Activated CD8-positive, alpha-beta memory T cell treated with anti-CD3 and anti-CD28 coated beads for 24 hours (primary cell): ENCODE measurements at regions not wholly inside any gene's neighbourhood (a gene's known extent, or its start where the extent isn't known, plus 50 kb on each side); places are given as distances from the start of the nearest gene placed in this dataset.
"Not testable (repeated sequence)": the region's sequence is repeated elsewhere in the genome, so short reads cannot be mapped to it uniquely, and the experiment has no call there.

ENCODE experiments used
- DNase-seq: peaks from one replicate; pipeline ENCODE4 v3.0.0-alpha.2; 2020

- no peak for DNase-seq
These were observed 133.1 kb downstream of the COPS8 start for GRCh38 chr2:237218756-237219155.

GRCh38 chr2:237219826-237220225, 134.1 kb downstream of the COPS8 start:
- DNase-seq, result no peak

- DNase-seq, result no peak
These were observed 135.8 kb downstream of the COPS8 start for GRCh38 chr2:237221443-237221842.

GRCh38 chr2:237222178-237222577, 136.5 kb downstream of the COPS8 start:
- no peak for DNase-seq

GRCh38 chr2:237222601-237223041, 136.9 kb downstream of the COPS8 start:
- DNase-seq, result no peak

- no peak for DNase-seq
These were observed 137.6 kb downstream of the COPS8 start for GRCh38 chr2:237223201-237223861.

GRCh38 chr2:237227190-237227589, 141.5 kb downstream of the COPS8 start:
- DNase-seq, result no peak

GRCh38 chr2:237227592-237228280, 142.0 kb downstream of the COPS8 start:
- DNase-seq, result no peak

- DNase-seq, result no peak
These were observed 142.6 kb downstream of the COPS8 start for GRCh38 chr2:237228281-237228625.

GRCh38 chr2:237229905-237230304, 144.2 kb downstream of the COPS8 start:
- no peak for DNase-seq

- DNase-seq, result no peak
These were observed 144.7 kb downstream of the COPS8 start for GRCh38 chr2:237230355-237230754.

GRCh38 chr2:237231593-237231992, 145.9 kb downstream of the COPS8 start:
- DNase-seq, result no peak

GRCh38 chr2:237232166-237232565, 146.5 kb downstream of the COPS8 start:
- DNase-seq, result no peak

- DNase-seq, result no peak
These were observed 148.6 kb downstream of the COPS8 start for GRCh38 chr2:237234268-237234667.

GRCh38 chr2:237235383-237236095, 149.8 kb downstream of the COPS8 start:
- DNase-seq, result no peak

- no peak for DNase-seq
These were observed 150.5 kb downstream of the COPS8 start for GRCh38 chr2:237236188-237236587.

GRCh38 chr2:237238249-237238648, 152.6 kb downstream of the COPS8 start:
- no peak for DNase-seq

- no peak for DNase-seq
These were observed 154.6 kb downstream of the COPS8 start for GRCh38 chr2:237240252-237240651.

GRCh38 chr2:237240868-237241267, 155.2 kb downstream of the COPS8 start:
- DNase-seq, result not testable (repeated sequence)

- DNase-seq, result no peak
These were observed 156.4 kb downstream of the COPS8 start for GRCh38 chr2:237242091-237242536.

GRCh38 chr2:237243487-237243886, 157.8 kb downstream of the COPS8 start:
- no peak for DNase-seq

- no peak for DNase-seq
These were observed 158.5 kb downstream of the COPS8 start for GRCh38 chr2:237244178-237244577.

GRCh38 chr2:237244976-237245646, 159.4 kb downstream of the COPS8 start:
- DNase-seq, result no peak
